Endothelial cell of umbilical vein (primary cell): ENCODE measurements at regions not wholly inside any gene's neighbourhood (a gene's known extent, or its start where the extent isn't known, plus 50 kb on each side); places are given as distances from the start of the nearest gene placed in this dataset.

Experiments
- BruUV-seq: library from RNA; stranded (reverse); fragments of 400-500 nt; replicated peaks from 2 replicates; lab custom pipeline; 2021; lab: Mats Ljungman, UMichigan
- CTCF ChIA-PET: fragments of 300-600, 350-600 bp; sonication (Branson Sonifier 250); formaldehyde crosslinking; loops from one replicate; lab custom pipeline; 2021; ENCODE audit warnings: antibody characterized with exemption, inconsistent platforms; lab: Charles Lee
- POLR2A ChIA-PET: fragments of 300-600, 350-600 bp; sonication (Branson Sonifier 250); formaldehyde crosslinking; loops from one replicate; lab custom pipeline; 2021; ENCODE audit warnings: antibody characterized with exemption, inconsistent platforms; lab: Charles Lee
- DNase-seq: peaks from one replicate; pipeline ENCODE4 v3.0.0-alpha.2; 2011; ENCODE audit warnings: low read depth, low spot score
- FAIRE-seq: peaks from 2 replicates; lab custom pipeline; 2011; peaks lifted over from hg19 to GRCh38; lab: Jason Lieb, UNC
- H2AFZ ChIP-seq: 2 replicates; pipeline ENCODE4 v1.6.0; 2012; ENCODE audit warnings: low read depth, low read length, control low read depth, inconsistent platforms
- H3K27ac ChIP-seq: 2 replicates; pipeline ENCODE4 v1.5.1; 2011; ENCODE audit warnings: low read depth, mild to moderate bottlenecking, control low read depth, low read length, moderate library complexity; ENCODE audit not compliant: insufficient read depth
- H3K27me3 ChIP-seq, 2 experiments: 2 replicates each; pipeline versions ENCODE4 v1.6.0 to v1.6.1; 2011; ENCODE audit warnings: low read length in 2 of 2, mixed read lengths in 1 of 2; ENCODE audit not compliant: control insufficient read depth in 2 of 2, insufficient read depth in 2 of 2
- H3K36me3 ChIP-seq, 2 experiments: 2 replicates in 1 of 2; 3 replicates in 1 of 2; pipeline ENCODE4 v1.5.1; 2011; ENCODE audit warnings: low read length in 2 of 2, mild to moderate bottlenecking in 1 of 2, moderate library complexity in 1 of 2; ENCODE audit not compliant: control insufficient read depth in 2 of 2, insufficient read depth in 2 of 2; ENCODE audit errors: extremely low read depth in 1 of 2
- H3K4me1 ChIP-seq: 3 replicates; pipeline ENCODE4 v1.5.1; 2011; ENCODE audit warnings: mild to moderate bottlenecking, low read length; ENCODE audit not compliant: control insufficient read depth, insufficient read depth; ENCODE audit errors: extremely low read depth
- H3K4me2 ChIP-seq: 2 replicates; pipeline ENCODE4 v1.6.1; 2011; ENCODE audit warnings: low read length, control low read depth, mixed read lengths; ENCODE audit not compliant: insufficient read depth
- H3K4me3 ChIP-seq, 3 experiments: fragments of 200-600 bp in 1 of 3; sonication (generic), shearing (Covaris generic) in 1 of 3; replicated peaks in 1 of 3; 2 replicates each; pipeline ENCODE4 v1.5.1; 2011 to 2016; ENCODE audit warnings: control low read depth in 3 of 3, low read length in 3 of 3, mild to moderate bottlenecking in 2 of 3, inconsistent platforms in 1 of 3, low read depth in 1 of 3, moderate library complexity in 1 of 3; ENCODE audit not compliant: insufficient read depth in 1 of 3
- H3K79me2 ChIP-seq: 2 replicates; pipeline ENCODE4 v1.6.0; 2012; ENCODE audit warnings: low read length, inconsistent platforms; ENCODE audit not compliant: control insufficient read depth, insufficient read depth
- H3K9ac ChIP-seq: replicated peaks from 2 replicates; pipeline ENCODE3; 2011; ENCODE audit warnings: low read length, control low read depth; ENCODE audit not compliant: insufficient read depth; ENCODE audit errors: extremely low read depth
- H3K9me1 ChIP-seq: replicated peaks from 3 replicates; pipeline ENCODE4 v1.6.0; 2011; ENCODE audit warnings: mild to moderate bottlenecking, low read length; ENCODE audit not compliant: control insufficient read depth, insufficient read depth; ENCODE audit errors: extremely low read depth
- H3K9me3 ChIP-seq: replicated peaks from 2 replicates; pipeline ENCODE4 v1.5.1; 2012; ENCODE audit warnings: low read length, inconsistent platforms; ENCODE audit not compliant: control insufficient read depth, insufficient read depth
- H4K20me1 ChIP-seq: replicated peaks from 2 replicates; pipeline ENCODE3; 2011; ENCODE audit warnings: mild to moderate bottlenecking, low read length; ENCODE audit not compliant: control insufficient read depth, insufficient read depth; ENCODE audit errors: extremely low read depth
- FOS ChIP-seq: IDR thresholded peaks from 2 replicates; pipeline ENCODE4 v1.6.1; 2011; ENCODE audit warnings: mild to moderate bottlenecking, low read length, moderate library complexity, borderline replicate concordance; ENCODE audit not compliant: insufficient read depth
- JUN ChIP-seq: IDR thresholded peaks from 2 replicates; pipeline ENCODE4 v1.6.1; 2011; ENCODE audit warnings: borderline replicate concordance, low read depth; ENCODE audit not compliant: insufficient read length, insufficient read depth
- POLR2A ChIP-seq: IDR thresholded peaks from 2 replicates; pipeline ENCODE4 v1.6.1; 2012; ENCODE audit warnings: low read depth, mild to moderate bottlenecking, control low read depth, low read length
- POLR2AphosphoS5 ChIP-seq: IDR thresholded peaks from 2 replicates; pipeline ENCODE4 v1.6.1; 2012; ENCODE audit warnings: low read depth, mild to moderate bottlenecking, control low read depth, low read length, moderate library complexity; ENCODE audit not compliant: insufficient read depth
- dilution Hi-C: fragments of 300-500 bp; cut with MboI; formaldehyde crosslinking; loops from one replicate; pipeline ENCODE4 v1.15.0; 2019; ENCODE audit warnings: low sequenced_read_pairs; ENCODE audit not compliant: extremely low pct_ligation_motif_present
- intact Hi-C: fragments of 100-400 bp; cut with micrococcal nuclease; formaldehyde crosslinking; loops from one replicate; pipeline ENCODE4 v1.10.0; 2022
- TF ChIP-seq, protein P1 (sequence below), 2 donors: IDR thresholded peaks; 1 replicate in 1 of 2; 2 replicates in 1 of 2; pipeline ENCODE4 v1.5.1; 2011; ENCODE audit warnings: low read length in 2 of 2, mild to moderate bottlenecking in 2 of 2, moderate library complexity in 2 of 2, control low read depth in 1 of 2, inconsistent platforms in 1 of 2, low read depth in 1 of 2; ENCODE audit not compliant: insufficient read depth in 1 of 2; ENCODE audit errors: extremely low read depth in 1 of 2

- H3K36me3 ChIP-seq, result no peaks in the 10 kb centered on the region
- H3K4me1 ChIP-seq, result no peaks in the 10 kb centered on the region
- no peak overlapping the region for H3K4me2 ChIP-seq
- H3K79me2 ChIP-seq, result no peaks in the 10 kb centered on the region
- ChIA-PET CTCF (interaction anchor here (0.9 to 1.8 kb wide), 3 partner anchors 9 to 757 kb away, joined by 3 to 7 read pairs (median 3); no protein-coding TSS in a partner anchor), POLR2A (no interaction called here)
- H2AFZ ChIP-seq, result no peak overlapping the region
- intact Hi-C loops, result no loop called here
- no peaks in the 10 kb centered on the region for H4K20me1 ChIP-seq
- H3K9me3 ChIP-seq, result no peaks in the 10 kb centered on the region
- no peak overlapping the region for H3K4me3 ChIP-seq
- no peak overlapping the region for H3K27ac ChIP-seq
- H3K27me3 ChIP-seq, result peaks cover 7 to 24% of the 10 kb centered on the region in 2 experiments
- DNase-seq (peak; percentile 25), FAIRE-seq (no peak)
- TF ChIP-seq POLR2A, result no peak
- TF ChIP-seq FOS, result peak; percentile 29
- no peak for TF ChIP-seq POLR2AphosphoS5
- TF ChIP-seq, protein P1, sequence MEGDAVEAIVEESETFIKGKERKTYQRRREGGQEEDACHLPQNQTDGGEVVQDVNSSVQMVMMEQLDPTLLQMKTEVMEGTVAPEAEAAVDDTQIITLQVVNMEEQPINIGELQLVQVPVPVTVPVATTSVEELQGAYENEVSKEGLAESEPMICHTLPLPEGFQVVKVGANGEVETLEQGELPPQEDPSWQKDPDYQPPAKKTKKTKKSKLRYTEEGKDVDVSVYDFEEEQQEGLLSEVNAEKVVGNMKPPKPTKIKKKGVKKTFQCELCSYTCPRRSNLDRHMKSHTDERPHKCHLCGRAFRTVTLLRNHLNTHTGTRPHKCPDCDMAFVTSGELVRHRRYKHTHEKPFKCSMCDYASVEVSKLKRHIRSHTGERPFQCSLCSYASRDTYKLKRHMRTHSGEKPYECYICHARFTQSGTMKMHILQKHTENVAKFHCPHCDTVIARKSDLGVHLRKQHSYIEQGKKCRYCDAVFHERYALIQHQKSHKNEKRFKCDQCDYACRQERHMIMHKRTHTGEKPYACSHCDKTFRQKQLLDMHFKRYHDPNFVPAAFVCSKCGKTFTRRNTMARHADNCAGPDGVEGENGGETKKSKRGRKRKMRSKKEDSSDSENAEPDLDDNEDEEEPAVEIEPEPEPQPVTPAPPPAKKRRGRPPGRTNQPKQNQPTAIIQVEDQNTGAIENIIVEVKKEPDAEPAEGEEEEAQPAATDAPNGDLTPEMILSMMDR (IDR thresholded peaks at IDR 0.05; ENCODE audit: extremely low read depth in 1 of 2, insufficient read depth in 1 of 2, low read depth in 1 of 2, low read length in 2 of 2), result no peak
- peak; percentile 51 for TF ChIP-seq JUN
- dilution Hi-C loops, result no loop called here
- H3K9me1 ChIP-seq, result no peaks in the 10 kb centered on the region
- BruUV-seq, result no TSS peak
- no peak overlapping the region for H3K9ac ChIP-seq
Observed at GRCh38 chr20:47863315-47863965, 78.2 kb upstream of the SULF2 start.
